SK-N-DZ (cell line): ENCODE measurements at regions not wholly inside any gene's neighbourhood (a gene's known extent, or its start where the extent isn't known, plus 50 kb on each side); places are given as distances from the start of the nearest gene placed in this dataset.

Experiments
- DNase-seq: peaks from one replicate; pipeline ENCODE4 v3.0.0-alpha.2; 2015; ENCODE audit warnings: low spot score

DNA sequence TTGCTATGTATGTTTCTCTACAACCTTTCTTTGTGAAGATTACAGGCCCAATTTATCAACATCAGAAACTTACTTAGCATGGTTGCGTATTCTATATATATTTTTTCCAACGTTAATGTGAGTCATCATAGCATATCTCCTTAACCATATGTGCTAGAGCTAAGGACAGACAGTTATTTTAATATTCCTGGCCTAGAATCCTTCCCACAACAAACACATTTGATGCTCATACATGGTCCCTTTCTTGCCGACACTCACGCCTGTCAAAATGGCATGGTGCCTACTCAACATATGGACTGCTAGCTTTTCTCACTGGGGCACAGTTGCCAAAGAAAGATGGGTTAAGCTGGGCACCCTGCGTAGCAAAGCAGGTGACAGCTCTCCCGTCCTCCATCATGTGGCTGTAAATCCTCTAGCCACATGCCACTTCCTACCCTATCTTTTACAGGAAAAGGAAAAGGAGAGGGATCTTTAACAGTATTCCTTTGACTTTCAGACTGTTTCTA, 75.2 kb upstream of the GALNT5 start:
- DNase-seq, result no peak

DNA sequence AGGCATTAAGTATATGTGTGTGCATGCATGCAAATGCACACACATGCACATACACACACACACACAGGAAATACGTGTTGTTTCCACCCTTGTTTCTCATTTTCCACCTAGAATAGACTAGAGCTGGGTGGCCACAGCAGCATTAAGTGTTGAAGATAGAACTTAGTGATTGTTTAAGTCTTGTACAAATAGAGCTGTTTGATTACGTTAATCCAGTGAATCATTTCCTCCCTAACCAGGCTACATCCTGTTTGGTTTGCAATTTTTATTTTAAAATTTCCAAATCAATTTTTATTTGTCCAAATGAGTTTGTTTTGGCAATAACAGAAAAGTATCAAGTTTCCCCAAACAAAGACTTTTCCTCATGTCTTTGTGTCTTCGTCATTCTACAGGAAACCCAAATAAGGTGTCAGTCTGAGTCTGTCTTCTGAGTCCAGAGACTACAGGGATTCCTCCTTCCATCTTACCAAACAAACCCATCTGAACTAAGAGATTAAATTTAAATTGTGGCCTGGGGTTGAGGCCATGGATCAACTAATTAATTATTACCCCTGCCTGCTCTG, 74.6 kb upstream of the GALNT5 start:
- DNase-seq, result no peak

GRCh38 chr2:157184161-157184895, 73.2 kb upstream of the GALNT5 start:
- DNase-seq, result no peak

DNA sequence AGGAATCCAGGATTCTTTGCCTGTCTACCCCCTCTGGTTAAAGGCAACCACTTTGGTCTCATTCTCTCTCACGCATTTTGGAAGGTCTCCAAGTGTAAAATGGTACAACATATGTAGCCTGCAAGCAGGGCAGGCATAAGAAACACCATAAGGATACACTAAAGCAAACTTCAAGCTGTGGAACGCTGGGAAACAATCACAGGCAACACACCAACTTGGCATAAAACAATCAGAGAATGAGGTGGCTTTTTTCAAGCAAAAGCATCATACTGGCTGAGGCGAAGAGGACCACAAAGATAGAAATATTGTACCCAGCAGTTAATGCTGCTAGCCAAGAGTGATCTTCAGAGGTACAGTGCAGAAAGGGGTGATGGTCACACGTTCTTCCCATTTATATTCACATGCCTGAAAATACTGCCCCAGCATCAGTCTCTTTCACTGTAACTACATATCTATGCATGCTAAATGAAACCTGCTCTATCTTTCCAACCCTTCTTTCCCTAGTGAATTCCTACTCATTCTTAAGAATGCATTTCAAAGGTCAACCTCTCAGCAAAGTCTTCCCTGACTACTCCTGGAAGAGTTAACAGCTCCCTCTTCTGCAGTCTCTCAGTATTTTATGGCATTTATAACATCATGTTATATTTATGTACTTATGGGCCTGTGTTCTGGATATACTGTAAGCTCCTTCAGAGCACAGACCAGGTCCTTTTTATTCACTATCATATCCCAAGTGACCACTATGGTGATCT, 71.9 kb upstream of the GALNT5 start:
- DNase-seq, result no peak

DNA sequence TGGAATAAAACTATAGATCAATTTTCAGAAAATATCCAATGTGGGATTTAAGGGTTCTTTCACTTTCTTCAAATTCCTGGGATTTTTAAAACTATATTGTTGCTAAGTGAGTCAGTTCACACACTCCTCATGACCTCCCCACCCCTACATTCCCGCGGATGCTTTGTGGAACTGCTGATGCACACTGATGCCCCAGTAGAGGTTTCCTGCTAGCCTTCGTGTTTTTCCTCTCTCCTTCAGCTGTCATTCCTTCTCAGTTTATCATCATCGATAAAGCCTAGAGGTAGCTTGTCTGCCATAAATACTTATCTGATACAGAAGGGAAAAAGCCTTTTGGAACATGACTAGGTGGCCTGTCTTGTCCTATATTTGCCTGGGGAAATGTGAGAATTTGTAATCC, 67.4 kb upstream of the GALNT5 start:
- DNase-seq, result no peak

GRCh38 chr2:157191186-157191585, 66.3 kb upstream of the GALNT5 start:
- no peak for DNase-seq

DNA sequence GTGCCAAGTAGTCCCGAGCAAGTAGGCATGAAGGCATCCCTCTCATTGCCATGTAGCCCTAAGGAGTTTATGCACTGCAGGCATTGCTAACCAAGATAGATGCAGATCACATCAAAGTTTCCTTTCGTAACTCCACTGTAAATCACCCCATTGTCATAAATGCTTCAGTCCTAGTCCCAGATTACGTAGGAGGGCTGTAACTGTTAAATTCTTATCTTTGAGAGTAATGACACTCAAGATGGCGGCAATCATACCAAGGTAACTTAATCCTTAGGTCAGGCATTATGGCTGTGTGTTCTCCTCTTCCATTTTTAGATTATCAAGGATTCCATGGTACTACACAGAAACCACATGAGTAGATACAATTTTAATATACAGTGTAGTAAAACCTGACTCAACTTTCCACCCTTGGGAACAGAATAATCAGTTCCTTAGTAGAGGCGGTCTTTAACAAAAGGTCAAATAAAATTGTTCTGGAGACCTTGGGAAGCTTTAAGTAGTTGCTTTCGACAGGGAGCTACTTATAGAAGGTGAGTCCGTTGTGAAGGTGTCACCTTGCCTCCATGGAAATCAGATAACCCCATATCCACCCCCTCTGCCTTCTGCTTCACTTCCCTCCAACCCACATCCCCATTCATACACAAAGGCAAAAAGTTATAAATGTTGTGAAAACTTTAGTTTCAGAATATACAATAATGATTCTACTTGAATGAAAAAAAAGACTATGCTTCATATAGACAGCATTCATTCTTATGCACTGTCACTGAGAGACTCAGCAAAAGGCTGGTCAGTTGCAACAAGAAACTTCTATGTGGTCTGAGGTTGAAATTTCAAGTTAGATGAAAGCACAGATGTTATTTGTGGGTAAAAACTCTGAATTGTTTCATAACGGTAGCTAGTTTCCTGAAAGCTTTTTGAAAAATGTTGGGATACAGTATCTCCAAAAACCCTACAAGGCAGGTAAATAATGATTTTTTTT, 64.8 kb upstream of the GALNT5 start:
- DNase-seq, result no peak

DNA sequence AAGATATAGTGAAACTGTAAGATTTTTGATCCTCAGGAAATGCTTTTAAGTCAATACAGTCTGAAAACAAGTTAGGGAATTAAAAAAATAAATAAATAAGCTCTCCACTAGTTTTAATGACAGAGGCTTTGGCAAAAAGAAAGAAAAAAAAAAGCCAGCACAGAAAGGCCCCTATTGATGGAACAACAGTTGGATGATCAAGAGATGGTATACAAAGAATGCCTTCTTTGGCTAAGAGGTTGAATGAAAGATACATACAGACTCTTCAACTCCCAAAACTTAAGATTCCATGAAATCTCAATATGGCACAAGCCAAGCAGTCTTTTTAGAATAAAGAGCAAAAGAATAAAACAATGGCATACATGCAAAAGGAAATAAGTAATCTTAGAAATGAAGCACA, 64.0 kb upstream of the GALNT5 start:
- no peak for DNase-seq

- DNase-seq, result peak; percentile 16
These were observed 63.3 kb upstream of the GALNT5 start for GRCh38 chr2:157194097-157194688.

GRCh38 chr2:157194844-157195243, 62.7 kb upstream of the GALNT5 start:
- no peak for DNase-seq

DNA sequence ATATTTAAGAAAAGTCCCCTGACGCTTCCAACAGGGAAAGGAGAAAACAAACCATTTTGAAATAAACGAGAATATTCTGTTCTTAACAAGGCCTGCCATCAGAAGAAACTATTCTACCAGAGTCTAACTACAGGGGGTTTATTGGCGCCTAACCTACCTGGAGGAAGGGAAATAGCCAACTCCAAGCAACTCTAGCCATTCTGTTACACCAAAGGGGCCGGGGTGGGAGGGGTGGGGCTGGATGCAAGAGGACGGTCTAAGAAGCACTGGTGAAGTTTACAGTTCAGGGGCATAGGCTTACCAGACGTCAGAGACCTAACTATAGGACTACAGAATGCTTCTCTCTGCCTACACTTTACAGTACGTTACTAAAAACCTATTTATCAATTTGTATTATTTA, 60.5 kb upstream of the GALNT5 start:
- DNase-seq, result no peak

DNA sequence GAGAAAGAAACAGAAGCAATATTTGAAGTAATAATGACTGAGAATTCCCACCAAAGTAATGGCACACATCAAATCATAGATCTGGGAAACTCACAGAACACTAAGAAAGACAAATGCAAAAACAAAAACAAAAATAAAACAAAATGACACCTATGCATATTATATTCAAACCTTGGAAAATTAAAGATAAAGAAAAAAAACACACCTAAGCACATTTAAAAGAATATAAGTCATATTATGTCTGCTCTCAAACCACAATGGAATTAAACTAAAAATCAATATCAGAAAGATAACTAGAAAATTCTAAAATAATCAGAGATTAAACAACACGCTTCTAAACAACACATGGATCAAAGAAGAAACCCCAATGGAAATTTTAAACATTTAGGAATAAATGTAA, 59.7 kb upstream of the GALNT5 start:
- no peak for DNase-seq

DNA sequence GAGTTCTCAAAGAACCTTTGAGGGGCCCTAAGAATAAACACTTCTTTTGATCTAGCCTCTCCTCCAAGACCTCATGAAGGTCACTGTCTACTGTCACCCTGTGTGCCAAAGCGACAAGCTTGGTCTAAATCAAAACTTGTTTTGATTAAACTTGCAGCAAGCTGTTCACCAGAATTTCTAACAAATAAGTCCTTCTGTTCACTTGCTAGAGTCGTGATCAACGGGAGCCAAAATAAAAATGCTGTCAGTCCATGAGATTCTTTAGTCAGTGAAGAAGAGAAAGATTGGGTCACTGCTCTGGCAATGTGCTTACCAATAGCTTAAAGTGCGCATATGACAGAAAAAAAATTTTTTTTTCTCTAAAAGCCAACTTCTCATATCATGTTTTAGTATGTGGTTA, 53.9 kb upstream of the GALNT5 start:
- DNase-seq, result no peak

DNA sequence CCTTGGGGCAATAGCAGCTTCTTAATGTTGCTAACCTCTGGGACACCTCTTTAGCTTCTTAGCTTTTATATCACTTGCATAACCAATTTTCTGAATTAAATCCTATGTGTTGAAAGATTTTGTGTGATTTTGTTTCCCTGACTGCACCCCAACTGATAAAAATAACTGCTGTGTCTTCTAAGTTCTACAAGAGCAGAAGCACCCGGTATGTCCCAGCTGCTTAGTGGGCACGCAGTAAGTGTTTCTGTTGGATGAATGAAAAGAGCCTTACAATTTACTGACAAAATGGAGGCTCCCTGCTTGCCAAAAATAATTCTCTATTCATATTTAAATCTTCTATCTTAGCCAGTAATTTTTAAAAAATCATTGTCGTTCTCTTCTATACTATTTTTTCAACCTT, 53.1 kb upstream of the GALNT5 start:
- DNase-seq, result no peak

GRCh38 chr2:157206916-157207315, 50.6 kb upstream of the GALNT5 start:
- DNase-seq, result no peak
